GM19328 (cell line): ENCODE measurements at regions not wholly inside any gene's neighbourhood (a gene's known extent, or its start where the extent isn't known, plus 50 kb on each side); places are given as distances from the start of the nearest gene placed in this dataset.
"Not testable (repeated sequence)": the region's sequence is repeated elsewhere in the genome, so short reads cannot be mapped to it uniquely, and the experiment has no call there.

Experiments
- ATAC-seq: cut with Tn5 transposase; IDR thresholded peaks from one replicate; pipeline ENCODE4 v1.9.1; 2021; ENCODE audit warnings: mild to moderate bottlenecking, moderate library complexity; ENCODE audit not compliant: unreplicated experiment

GRCh38 chr1:214141486-214141885 is 139.5 kb upstream of the SMYD2 start:
- ATAC-seq, result no peak

- ATAC-seq, result no peak
These were observed 137.7 kb upstream of the SMYD2 start for GRCh38 chr1:214143006-214143992.

- not testable (repeated sequence) for ATAC-seq
These were observed 136.4 kb upstream of the SMYD2 start for GRCh38 chr1:214144521-214144920.

GRCh38 chr1:214146523-214146922 is 134.4 kb upstream of the SMYD2 start:
- ATAC-seq, result no peak

- no peak for ATAC-seq
These were observed 126.2 kb upstream of the SMYD2 start for GRCh38 chr1:214154596-214155292.

GRCh38 chr1:214155987-214156625 is 124.9 kb upstream of the SMYD2 start:
- no peak for ATAC-seq

- ATAC-seq, result no peak
These were observed 116.8 kb upstream of the SMYD2 start for GRCh38 chr1:214164173-214164572.

GRCh38 chr1:214165850-214166374 is 115.0 kb upstream of the SMYD2 start:
- no peak for ATAC-seq

- no peak for ATAC-seq
These were observed 106.3 kb upstream of the SMYD2 start for GRCh38 chr1:214174508-214175199.

GRCh38 chr1:214178102-214178501 is 102.9 kb upstream of the SMYD2 start:
- no peak for ATAC-seq

- no peak for ATAC-seq
These were observed 96.0 kb upstream of the SMYD2 start for GRCh38 chr1:214184992-214185391.

GRCh38 chr1:214186103-214186824 is 94.7 kb upstream of the SMYD2 start:
- no peak for ATAC-seq

- no peak for ATAC-seq
These were observed 93.6 kb upstream of the SMYD2 start for GRCh38 chr1:214187121-214187900.

- no peak for ATAC-seq
These were observed 93.0 kb upstream of the SMYD2 start for GRCh38 chr1:214187933-214188332.

- no peak for ATAC-seq
These were observed 92.1 kb upstream of the SMYD2 start for GRCh38 chr1:214188835-214189234.

GRCh38 chr1:214192825-214193643 is 87.9 kb upstream of the SMYD2 start:
- no peak for ATAC-seq

GRCh38 chr1:214193691-214194090 is 87.3 kb upstream of the SMYD2 start:
- no peak for ATAC-seq

- no peak for ATAC-seq
These were observed 82.4 kb upstream of the SMYD2 start for GRCh38 chr1:214198571-214198970.
